ENCODE measurements at regions not wholly inside any gene's neighbourhood (a gene's known extent, or its start where the extent isn't known, plus 50 kb on each side); places are given as distances from the start of the nearest gene placed in this dataset.

DNA sequence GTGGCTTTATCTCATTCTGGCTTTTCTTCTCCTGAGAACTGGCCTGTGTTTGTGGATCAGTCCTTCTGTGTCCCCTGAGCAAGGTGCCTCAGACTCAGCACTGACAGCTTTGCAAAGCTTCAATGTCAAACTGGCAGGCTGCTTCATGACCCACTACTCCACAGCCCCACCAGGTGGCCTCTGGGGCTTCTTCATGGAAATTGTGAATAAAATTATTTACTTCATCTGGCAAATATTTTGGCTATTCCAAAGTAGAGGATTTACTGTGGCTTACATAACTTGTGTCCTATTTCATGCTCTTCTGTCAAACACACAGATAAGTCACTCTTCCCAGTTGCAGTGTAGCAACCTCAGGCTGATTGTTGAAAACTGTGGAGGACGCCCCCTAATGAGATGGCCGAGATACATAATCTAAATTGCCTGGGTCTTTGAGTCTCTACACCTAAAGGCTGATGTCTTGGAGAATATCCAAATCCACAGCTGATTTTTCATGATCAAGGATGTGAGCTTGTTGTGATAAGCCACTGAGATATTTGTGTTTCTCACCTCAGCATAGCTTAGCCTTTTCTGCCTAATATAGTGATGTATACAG is 721.9 kb upstream of the SLC10A2 start:
- TF ChIP-seq POLR2A (IDR thresholded peaks at IDR 0.05): no peak
- TF ChIP-seq, protein P1, sequence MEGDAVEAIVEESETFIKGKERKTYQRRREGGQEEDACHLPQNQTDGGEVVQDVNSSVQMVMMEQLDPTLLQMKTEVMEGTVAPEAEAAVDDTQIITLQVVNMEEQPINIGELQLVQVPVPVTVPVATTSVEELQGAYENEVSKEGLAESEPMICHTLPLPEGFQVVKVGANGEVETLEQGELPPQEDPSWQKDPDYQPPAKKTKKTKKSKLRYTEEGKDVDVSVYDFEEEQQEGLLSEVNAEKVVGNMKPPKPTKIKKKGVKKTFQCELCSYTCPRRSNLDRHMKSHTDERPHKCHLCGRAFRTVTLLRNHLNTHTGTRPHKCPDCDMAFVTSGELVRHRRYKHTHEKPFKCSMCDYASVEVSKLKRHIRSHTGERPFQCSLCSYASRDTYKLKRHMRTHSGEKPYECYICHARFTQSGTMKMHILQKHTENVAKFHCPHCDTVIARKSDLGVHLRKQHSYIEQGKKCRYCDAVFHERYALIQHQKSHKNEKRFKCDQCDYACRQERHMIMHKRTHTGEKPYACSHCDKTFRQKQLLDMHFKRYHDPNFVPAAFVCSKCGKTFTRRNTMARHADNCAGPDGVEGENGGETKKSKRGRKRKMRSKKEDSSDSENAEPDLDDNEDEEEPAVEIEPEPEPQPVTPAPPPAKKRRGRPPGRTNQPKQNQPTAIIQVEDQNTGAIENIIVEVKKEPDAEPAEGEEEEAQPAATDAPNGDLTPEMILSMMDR (IDR thresholded peaks at IDR 0.05): no peak
